ENCODE measurements at regions not wholly inside any gene's neighbourhood (a gene's known extent, or its start where the extent isn't known, plus 50 kb on each side); places are given as distances from the start of the nearest gene placed in this dataset.

GRCh38 chr15:97234851-97235610 lies 725.5 kb upstream of the ARRDC4 start:
- no peak for DNase-seq (ENCODE audit: low read depth in 2 of 2, low spot score in 1 of 2)

- no peak for DNase-seq (ENCODE audit: low read depth in 2 of 2, low spot score in 1 of 2)
Measured at GRCh38 chr15:97235611-97235985, 724.9 kb upstream of the ARRDC4 start.

- DNase-seq (ENCODE audit: low read depth in 2 of 2, low spot score in 1 of 2) = no peak
Measured at GRCh38 chr15:97236140-97236539, 724.4 kb upstream of the ARRDC4 start.

DNA sequence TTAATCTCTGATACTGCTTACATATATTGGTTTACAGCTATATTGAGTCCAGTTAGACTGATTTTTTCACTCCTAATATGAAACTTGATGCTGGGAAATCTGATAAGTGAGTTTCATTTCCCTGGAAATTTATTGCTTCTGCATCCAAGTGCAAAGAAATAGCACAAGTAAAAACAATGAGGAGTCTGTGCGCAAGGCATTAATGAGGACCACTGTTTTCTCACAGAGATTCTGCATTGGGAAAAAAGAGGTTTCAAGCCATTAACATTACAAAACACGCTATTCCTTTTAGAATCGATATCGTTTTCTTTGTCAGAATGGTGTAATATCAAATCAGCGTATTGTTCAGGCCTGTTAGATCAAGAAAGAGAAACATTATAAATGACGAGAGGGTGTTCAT lies 723.3 kb upstream of the ARRDC4 start:
- no peak for DNase-seq (ENCODE audit: low read depth in 2 of 2, low spot score in 1 of 2)

- no peak for DNase-seq (ENCODE audit: low read depth in 2 of 2, low spot score in 1 of 2)
Measured at GRCh38 chr15:97248376-97248775, 712.1 kb upstream of the ARRDC4 start.

DNA sequence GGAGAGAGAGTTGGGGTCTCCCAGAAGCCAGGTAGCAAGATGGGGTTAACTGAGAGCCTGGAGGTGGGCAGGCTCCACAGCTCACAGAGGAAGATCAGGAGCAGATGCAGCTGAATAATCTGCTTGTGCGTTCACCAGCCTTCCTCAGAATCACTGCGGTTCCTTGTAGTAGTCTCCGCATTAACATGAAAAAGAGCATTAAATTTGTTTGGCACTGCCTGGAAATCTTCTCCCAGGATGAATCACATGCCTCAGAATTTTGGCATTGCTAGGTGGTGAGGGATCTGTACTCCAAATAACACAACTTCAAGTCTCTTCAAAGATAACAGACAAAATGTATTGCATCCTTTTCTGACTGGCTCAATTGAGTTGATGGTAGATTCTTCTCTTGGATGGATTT lies 700.6 kb upstream of the ARRDC4 start:
- no peak for DNase-seq (ENCODE audit: low read depth in 2 of 2, low spot score in 1 of 2)

- no peak for DNase-seq (ENCODE audit: low read depth in 2 of 2, low spot score in 1 of 2)
Measured at GRCh38 chr15:97301166-97301565, 659.3 kb upstream of the ARRDC4 start.

DNA sequence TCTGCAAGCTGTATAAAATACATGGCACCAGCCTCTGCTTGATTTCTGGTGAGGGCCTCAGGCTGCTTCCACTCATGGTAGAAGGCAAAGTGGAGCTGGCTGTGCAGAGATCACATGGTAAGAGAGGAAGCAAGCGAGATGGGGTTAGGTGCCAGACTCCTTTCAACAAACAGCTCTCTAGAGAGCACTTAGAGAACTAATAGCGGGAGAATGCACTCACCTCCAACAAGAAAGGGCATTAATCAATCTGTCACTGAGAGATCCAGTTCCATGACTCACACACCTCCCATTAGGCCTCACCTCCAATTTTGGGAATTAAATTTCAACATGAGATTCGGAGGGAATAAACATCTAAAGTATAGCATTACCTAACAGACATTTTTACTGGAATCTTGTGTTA lies 644.1 kb upstream of the ARRDC4 start:
- no peak for DNase-seq (ENCODE audit: low read depth in 2 of 2, low spot score in 1 of 2)

DNA sequence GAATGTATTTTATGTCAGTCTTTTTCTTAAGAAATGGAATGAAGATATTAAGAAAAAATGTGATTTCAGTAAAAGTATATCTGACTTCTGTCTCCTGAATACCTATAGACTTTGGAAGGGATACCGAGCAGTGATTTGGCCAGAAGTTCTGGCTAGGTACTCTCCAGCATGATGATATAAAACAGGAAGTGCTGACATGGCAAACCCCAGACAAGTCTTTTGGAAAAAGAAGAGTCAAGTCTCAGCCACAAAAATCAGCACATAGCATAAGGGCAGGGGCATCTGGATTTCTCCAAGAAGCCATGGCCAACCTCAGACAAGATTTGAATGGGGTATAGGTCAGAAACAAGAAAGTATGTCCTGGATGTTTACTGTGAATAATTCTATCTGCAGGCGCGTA lies 643.3 kb upstream of the ARRDC4 start:
- no peak for DNase-seq (ENCODE audit: low read depth in 2 of 2, low spot score in 1 of 2)

- no peak for DNase-seq (ENCODE audit: low read depth in 2 of 2, low spot score in 1 of 2)
Measured at GRCh38 chr15:97319291-97319690, 641.2 kb upstream of the ARRDC4 start.

- no peak for DNase-seq (ENCODE audit: low read depth in 2 of 2, low spot score in 1 of 2)
Measured at GRCh38 chr15:97346221-97346620, 614.3 kb upstream of the ARRDC4 start.

DNA sequence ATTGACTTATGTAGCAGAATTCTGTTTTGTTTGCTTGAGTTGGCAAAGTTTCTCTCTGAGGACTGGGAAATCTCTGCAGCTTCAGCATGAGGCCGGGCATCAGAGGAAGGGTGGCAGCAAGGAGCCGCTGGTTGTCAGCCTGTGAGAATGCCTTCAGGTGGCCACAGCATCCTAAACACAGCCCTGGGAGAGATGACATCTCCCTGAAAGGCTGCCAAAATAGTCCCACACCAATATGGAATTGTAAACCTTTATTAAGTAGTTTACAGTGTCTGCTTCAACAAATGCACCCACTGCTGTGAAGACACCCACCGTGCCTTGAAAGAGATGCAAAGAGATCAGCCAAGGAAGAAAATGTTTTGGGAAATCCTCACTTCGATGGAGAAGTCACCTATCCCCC lies 609.7 kb upstream of the ARRDC4 start:
- no peak for DNase-seq (ENCODE audit: low read depth in 2 of 2, low spot score in 1 of 2)

GRCh38 chr15:97383516-97383915 lies 577.0 kb upstream of the ARRDC4 start:
- no peak for DNase-seq (ENCODE audit: low read depth in 2 of 2, low spot score in 1 of 2)

GRCh38 chr15:97386940-97387339 lies 573.6 kb upstream of the ARRDC4 start:
- no peak for DNase-seq (ENCODE audit: low read depth in 2 of 2, low spot score in 1 of 2)

GRCh38 chr15:97401195-97401594 lies 559.3 kb upstream of the ARRDC4 start:
- DNase-seq (ENCODE audit: low read depth in 2 of 2, low spot score in 1 of 2) = no peak

- no peak for DNase-seq (ENCODE audit: low read depth in 2 of 2, low spot score in 1 of 2)
Measured at GRCh38 chr15:97401970-97402369, 558.5 kb upstream of the ARRDC4 start.

GRCh38 chr15:97406841-97407240 lies 553.7 kb upstream of the ARRDC4 start:
- DNase-seq (ENCODE audit: low read depth in 2 of 2, low spot score in 1 of 2) = no peak

DNA sequence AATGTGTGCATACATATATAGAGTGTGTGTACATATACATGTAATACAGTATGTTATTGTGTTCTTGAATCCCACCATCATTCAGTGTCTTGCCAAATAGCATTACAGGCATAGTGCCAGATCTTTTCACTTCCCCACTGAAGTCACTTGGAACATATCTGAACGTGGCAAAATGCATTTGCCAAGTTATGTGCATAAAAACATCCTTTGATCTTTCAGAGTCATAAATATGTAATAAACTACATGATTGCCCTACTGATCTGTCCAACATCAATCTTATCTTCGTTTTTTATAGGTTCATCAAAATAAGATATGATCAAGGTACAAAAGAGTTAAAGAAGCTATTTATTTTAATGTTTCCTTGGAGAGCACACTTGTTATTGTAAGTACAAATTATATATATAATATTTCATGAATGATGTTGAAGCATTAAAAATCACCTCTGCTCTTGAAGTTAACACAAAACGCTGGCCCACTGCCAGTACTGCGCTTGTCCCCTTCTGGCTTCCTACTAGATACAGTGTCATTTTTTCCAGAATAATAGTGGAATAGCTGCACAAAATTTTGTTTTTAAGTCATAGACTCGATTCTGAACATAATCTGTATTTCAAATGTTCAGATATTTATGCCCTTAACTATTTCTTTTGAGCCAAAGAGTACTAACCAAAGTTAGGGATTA lies 549.5 kb upstream of the ARRDC4 start:
- no peak for DNase-seq (ENCODE audit: low read depth in 2 of 2, low spot score in 1 of 2)

DNA sequence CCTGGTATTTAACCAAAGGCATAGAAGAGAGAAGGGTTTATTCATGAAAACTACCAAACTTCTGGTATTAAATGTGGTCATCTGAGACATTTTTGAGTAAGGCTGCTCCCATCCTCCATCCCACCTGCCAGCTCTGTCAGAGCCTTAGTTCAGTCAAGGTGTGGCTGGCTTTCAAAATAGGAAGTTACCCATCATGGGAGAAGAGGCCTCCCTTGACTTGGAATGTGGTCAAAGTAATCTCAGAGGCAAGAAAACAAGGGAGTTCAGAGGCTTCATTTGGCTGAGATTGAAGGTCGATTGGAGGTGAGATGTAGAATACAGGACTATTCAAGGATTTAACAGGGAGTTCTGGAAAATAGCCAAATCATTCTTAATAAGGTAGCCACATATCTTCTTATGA lies 540.4 kb upstream of the ARRDC4 start:
- no peak for DNase-seq (ENCODE audit: low read depth in 2 of 2, low spot score in 1 of 2)

GRCh38 chr15:97425596-97425995 lies 534.9 kb upstream of the ARRDC4 start:
- DNase-seq (ENCODE audit: low read depth in 2 of 2, low spot score in 1 of 2) = no peak

DNA sequence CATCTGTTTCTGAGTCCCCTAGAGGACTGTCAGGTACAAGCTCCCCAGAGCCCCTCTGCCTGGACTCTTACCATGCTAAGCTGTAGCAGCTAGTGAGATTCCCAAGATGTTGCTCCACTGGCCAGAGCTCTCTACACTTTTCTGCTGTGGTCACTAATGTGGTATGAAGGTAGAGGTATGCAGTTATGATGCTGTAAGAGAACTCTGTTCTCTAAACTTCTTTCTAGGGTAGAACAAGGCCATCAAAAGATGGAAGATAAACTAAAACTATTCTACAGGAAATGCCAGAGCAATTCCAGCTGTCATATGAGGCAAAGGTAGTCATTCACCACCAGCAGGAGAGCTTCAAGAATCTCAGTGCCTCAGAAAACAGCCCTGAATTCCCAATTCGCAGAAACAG lies 517.4 kb upstream of the ARRDC4 start:
- no peak for DNase-seq (ENCODE audit: low read depth in 2 of 2, low spot score in 1 of 2)

DNA sequence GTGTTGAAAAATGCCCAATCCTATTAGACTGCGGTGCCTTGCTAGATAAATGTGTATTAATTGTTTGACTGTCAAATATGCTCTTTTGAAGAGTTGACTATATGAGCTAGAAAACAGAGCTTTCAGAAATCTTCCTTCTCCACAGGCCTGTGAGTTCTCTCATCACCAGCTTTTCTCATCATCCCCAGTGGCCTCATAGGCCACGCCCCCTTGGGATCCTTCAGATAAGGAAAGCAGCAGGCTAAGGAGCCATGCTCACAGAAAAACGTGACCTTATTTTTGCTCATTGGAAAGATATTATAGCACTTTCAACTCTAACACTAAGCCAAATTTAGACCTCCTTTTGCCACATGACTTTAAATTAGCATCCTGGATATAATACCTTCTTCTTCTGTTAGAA lies 514.4 kb upstream of the ARRDC4 start:
- no peak for DNase-seq (ENCODE audit: low read depth in 2 of 2, low spot score in 1 of 2)
